Prostate gland (tissue), 2 donors: ENCODE measurements at regions not wholly inside any gene's neighbourhood (a gene's known extent, or its start where the extent isn't known, plus 50 kb on each side); places are given as distances from the start of the nearest gene placed in this dataset.
A peak's percentile ranks its signal among the peaks of the same experiment; 100 is the strongest.

Source experiments
- DNase-seq: peaks from one replicate; pipeline ENCODE4 v3.0.0-alpha.2; 2019; ENCODE audit warnings: low spot score
- H3K27ac ChIP-seq, 2 donors: fragments of 200-600 bp; sonication (generic); 2 replicates each; pipeline ENCODE4 v1.5.1; 2017 to 2019
- H3K27me3 ChIP-seq: fragments of 200-600 bp; sonication (generic); replicated peaks from 2 replicates; pipeline ENCODE4 v1.5.1; 2019; ENCODE audit not compliant: insufficient read depth
- H3K36me3 ChIP-seq, 2 donors: fragments of 200-600 bp; sonication (generic); 1 replicate in 1 of 2; 2 replicates in 1 of 2; pipeline versions ENCODE4 v1.5.1 to v1.8.1; 2017 to 2019
- H3K4me1 ChIP-seq: fragments of 200-600 bp; sonication (generic); replicated peaks from 2 replicates; pipeline ENCODE4 v1.5.1; 2019
- H3K4me3 ChIP-seq, 2 donors: fragments of 200-600 bp; sonication (generic); 2 replicates each; pipeline ENCODE4 v1.5.1; 2017 to 2019
- H3K9me3 ChIP-seq: fragments of 200-600 bp; sonication (generic); 2 replicates; pipeline ENCODE4 v1.5.1; 2017
- POLR2A ChIP-seq: fragments of 450-650 bp; IDR thresholded peaks from one replicate; pipeline ENCODE4 v1.6.1; 2016; ENCODE audit warnings: antibody characterized with exemption, mild to moderate bottlenecking
- POLR2AphosphoS5 ChIP-seq: sonication (generic); formaldehyde crosslinking; IDR thresholded peaks from one replicate; pipeline ENCODE4 v1.6.1; 2017; ENCODE audit warnings: antibody characterized with exemption
- WGBS: methylation state at CpG from one replicate; pipeline ENCODE4 v1.1.5; 2018; 5-methylcytosine and 5-hydroxymethylcytosine counted together
- intact Hi-C: fragments of 100-400 bp; cut with DNase I; formaldehyde crosslinking; loops from one replicate; pipeline ENCODE4 v1.14.2; 2022
- TF ChIP-seq, protein P1 (sequence below), 4 experiments: fragments of 200-600 bp in 2 of 4; fragments of 450-650 bp in 2 of 4; sonication (generic) in 2 of 4; IDR thresholded peaks; 1 replicate in 3 of 4; 2 replicates in 1 of 4; pipeline ENCODE4 v1.5.1; 2016 to 2019; ENCODE audit warnings: antibody characterized with exemption in 4 of 4, mild to moderate bottlenecking in 2 of 4, moderate library complexity in 2 of 4

DNA sequence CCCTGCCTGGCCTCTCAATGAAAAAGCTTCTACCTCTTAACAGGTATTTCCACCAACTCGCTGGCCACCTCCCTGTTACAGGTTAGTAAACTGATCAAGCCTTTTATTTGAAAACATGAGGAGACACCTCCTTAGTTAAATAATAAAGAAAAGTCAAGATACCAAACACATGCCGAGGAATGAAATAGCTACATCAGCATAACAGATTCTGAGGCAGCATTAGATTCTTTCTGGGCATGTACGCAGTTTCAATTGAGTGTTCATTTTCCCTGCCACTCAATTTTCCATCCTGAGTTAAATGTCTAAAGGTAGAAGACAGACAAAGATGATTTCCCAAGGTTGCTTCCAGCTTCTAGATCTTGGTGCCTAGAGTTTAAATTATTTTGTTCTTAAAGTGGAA, 250.5 kb upstream of the LRTM1 start:
- intact Hi-C loops, result loop anchor here (10.0 kb wide), 1 partner anchor 754 kb away; no protein-coding TSS in a partner anchor

DNA sequence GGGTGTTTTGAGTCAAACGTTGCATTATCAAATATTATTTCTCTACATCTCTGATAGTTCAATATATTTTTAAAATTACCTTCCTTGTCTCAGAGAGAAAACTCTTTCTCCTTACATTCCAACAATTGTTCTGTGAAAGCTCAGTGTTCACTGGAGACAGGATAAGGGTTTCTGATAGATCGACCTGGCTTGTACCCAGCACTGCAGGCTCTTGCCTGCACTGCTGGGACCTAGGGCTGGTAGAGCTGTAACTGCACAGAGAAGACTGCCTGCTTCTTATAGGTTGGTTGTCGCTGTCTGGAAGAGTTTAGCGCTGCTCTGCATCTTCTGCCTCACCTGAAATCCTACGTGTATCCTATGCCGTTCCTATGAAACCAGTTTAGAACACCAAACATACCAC, 249.9 kb upstream of the LRTM1 start:
- no peak for DNase-seq
- H3K4me1 ChIP-seq, result no peaks in the 10 kb centered on the region
- TF ChIP-seq POLR2A (no peak), POLR2AphosphoS5 (no peak)
- TF ChIP-seq, protein P1, sequence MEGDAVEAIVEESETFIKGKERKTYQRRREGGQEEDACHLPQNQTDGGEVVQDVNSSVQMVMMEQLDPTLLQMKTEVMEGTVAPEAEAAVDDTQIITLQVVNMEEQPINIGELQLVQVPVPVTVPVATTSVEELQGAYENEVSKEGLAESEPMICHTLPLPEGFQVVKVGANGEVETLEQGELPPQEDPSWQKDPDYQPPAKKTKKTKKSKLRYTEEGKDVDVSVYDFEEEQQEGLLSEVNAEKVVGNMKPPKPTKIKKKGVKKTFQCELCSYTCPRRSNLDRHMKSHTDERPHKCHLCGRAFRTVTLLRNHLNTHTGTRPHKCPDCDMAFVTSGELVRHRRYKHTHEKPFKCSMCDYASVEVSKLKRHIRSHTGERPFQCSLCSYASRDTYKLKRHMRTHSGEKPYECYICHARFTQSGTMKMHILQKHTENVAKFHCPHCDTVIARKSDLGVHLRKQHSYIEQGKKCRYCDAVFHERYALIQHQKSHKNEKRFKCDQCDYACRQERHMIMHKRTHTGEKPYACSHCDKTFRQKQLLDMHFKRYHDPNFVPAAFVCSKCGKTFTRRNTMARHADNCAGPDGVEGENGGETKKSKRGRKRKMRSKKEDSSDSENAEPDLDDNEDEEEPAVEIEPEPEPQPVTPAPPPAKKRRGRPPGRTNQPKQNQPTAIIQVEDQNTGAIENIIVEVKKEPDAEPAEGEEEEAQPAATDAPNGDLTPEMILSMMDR (IDR thresholded peaks at IDR 0.05), result no peak
- intact Hi-C loops, result loop anchor here (10.0 kb wide), 1 partner anchor 753 kb away; no protein-coding TSS in a partner anchor
- H3K36me3 ChIP-seq, result no peaks in the 10 kb centered on the region
- no peaks in the 10 kb centered on the region for H3K27me3 ChIP-seq
- H3K4me3 ChIP-seq, result no peak overlapping the region
- WGBS, result 42% methylated on average over 6 of the region's 6 CpGs
- H3K27ac ChIP-seq, result no peak overlapping the region
- no peaks in the 10 kb centered on the region for H3K9me3 ChIP-seq

More for the DNA sequence above, 250.5 kb upstream of the LRTM1 start:
- Histone ChIP-seq H3K27me3 (no peaks in the 10 kb centered on the region), H3K4me3 (no peak overlapping the region), H3K27ac (no peak overlapping the region), H3K4me1 (no peaks in the 10 kb centered on the region), H3K9me3 (no peaks in the 10 kb centered on the region), H3K36me3 (no peaks in the 10 kb centered on the region)
- WGBS, result 69% methylated on average over 3 of the region's 3 CpGs
- TF ChIP-seq POLR2AphosphoS5 (peak; percentile 43), POLR2A (no peak)
- DNase-seq, result peak; percentile 6

DNA sequence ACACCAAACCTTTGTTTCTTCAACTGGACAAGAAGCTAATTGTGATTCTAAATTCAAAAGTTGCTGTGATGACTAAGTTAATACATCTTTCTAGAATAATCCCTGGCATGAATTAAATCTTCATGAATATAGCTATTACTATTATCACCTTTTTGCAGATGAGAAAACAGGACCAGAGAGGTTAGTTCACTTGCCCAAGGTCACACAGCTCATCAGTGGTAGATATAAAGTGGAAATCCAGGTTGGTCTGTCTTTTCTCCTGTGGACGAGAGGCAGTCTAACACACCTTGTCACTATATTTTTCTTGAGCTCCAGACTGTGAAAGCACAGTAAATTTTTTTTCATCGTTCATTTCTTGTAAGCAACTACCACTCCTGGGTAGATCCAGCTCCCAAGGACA, 247.6 kb upstream of the LRTM1 start:
- H3K4me1 ChIP-seq, result no peaks in the 10 kb centered on the region
- H3K27me3 ChIP-seq, result no peaks in the 10 kb centered on the region
- H3K4me3 ChIP-seq, result no peak overlapping the region
- DNase-seq, result no peak
- intact Hi-C loops, result loop anchor here (10.0 kb wide), 1 partner anchor 751 kb away; no protein-coding TSS in a partner anchor
- no peaks in the 10 kb centered on the region for H3K36me3 ChIP-seq
- no peak overlapping the region for H3K27ac ChIP-seq
- no peaks in the 10 kb centered on the region for H3K9me3 ChIP-seq
- TF ChIP-seq, protein P1 (IDR thresholded peaks at IDR 0.05), result no peak
- TF ChIP-seq POLR2A (no peak), POLR2AphosphoS5 (no peak)
- WGBS, result 89% methylated on average over 2 of the region's 2 CpGs

DNA sequence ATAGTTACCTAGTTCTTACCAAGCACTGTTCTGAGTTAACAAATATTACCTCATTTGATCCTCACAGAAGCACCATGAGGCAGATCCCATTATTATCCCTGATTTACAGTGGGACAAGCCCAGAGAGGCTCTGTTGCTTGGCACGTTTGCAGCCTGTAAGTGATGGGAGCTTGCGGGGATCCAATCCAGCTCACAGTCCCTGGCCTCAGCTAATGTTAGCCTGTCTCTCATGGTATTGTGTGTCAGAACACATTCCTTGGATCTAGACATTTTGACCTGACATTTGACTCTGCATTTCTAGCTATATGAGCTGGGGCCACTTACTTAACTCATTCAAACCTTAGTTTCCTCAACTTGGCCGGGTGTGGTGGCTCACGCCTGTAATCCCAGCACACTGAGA, 246.9 kb upstream of the LRTM1 start:
- intact Hi-C loops, result loop anchor here (10.0 kb wide), 1 partner anchor 750 kb away; no protein-coding TSS in a partner anchor
- WGBS, result 79% methylated on average over 4 of the region's 4 CpGs

DNA sequence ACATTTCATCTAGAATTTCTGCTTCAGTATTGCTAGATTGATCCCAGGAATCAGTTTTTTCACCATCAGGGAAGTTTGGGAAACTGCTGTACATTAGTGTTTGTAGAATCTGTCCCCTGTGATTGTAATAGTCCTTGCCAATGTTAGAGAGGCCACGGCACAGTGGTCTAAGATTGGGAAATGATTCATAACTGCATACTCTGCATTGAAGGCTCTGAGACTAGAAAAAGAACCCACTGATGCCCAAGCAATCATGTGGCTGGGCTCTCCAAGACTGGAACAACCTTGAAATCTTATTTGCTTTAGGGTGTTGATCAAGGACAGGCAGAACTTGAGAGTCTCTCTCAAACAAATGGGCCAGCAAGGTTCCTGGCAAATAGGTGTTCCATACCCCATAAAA, 245.6 kb upstream of the LRTM1 start:
- intact Hi-C loops, result loop anchor here (10.0 kb wide), 1 partner anchor 749 kb away; no protein-coding TSS in a partner anchor
- Histone ChIP-seq H3K36me3 (no peaks in the 10 kb centered on the region), H3K27me3 (no peaks in the 10 kb centered on the region), H3K4me3 (no peak overlapping the region), H3K4me1 (no peaks in the 10 kb centered on the region), H3K27ac (no peak overlapping the region), H3K9me3 (no peaks in the 10 kb centered on the region)
- no peak for TF ChIP-seq POLR2A
- no peak for TF ChIP-seq POLR2AphosphoS5
- TF ChIP-seq, protein P1 (IDR thresholded peaks at IDR 0.05), result no peak
- 89% methylated on average over 1 of the region's 1 CpG for WGBS
- DNase-seq, result no peak

More for the DNA sequence above, 246.9 kb upstream of the LRTM1 start:
- Histone ChIP-seq H3K27ac (no peak overlapping the region), H3K4me3 (no peak overlapping the region), H3K4me1 (no peaks in the 10 kb centered on the region), H3K9me3 (no peaks in the 10 kb centered on the region), H3K27me3 (no peaks in the 10 kb centered on the region), H3K36me3 (no peaks in the 10 kb centered on the region)
- no peak for TF ChIP-seq POLR2A
- TF ChIP-seq, protein P1 (IDR thresholded peaks at IDR 0.05), result no peak
- no peak for TF ChIP-seq POLR2AphosphoS5
- DNase-seq, result no peak
